ENCODE measurements at regions not wholly inside any gene's neighbourhood (a gene's known extent, or its start where the extent isn't known, plus 50 kb on each side); places are given as distances from the start of the nearest gene placed in this dataset.

DNA sequence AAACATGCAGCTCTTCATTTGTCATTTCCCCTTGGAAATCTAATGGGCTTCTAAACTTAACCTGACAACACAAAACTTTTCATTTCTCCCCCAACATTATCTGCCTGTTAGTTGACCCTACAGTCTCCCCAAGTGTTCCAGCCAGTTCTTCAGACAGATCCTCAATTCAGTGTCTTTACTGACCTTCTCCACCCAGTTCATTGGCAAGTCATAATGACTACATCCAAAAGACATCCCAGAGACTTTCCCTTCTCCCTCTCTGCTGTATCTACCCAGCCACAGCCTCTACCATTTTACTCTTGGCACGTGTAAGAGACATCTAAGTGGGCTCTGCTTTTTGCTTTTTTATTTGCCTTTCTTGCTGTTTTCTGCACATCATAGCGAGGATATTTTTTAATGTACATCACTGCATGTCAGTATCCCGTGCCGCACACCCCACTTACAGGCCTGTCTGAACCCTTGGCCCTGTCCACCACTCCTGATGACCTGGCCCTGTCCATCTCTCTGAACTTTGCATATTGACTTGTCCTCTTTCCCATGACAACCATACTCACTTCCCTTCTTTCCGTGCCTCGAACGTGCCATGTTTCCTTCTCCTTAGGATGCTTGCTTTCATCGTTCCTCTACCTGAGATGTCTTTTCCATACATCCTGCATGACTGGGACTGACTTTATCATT lies 391.9 kb downstream of the IRS2 start:
- no peak for DNase-seq

GRCh38 chr13:109393045-109393444 lies 393.3 kb downstream of the IRS2 start:
- DNase-seq: no peak

- no peak for DNase-seq
Observed at GRCh38 chr13:109390391-109390790, 396.0 kb downstream of the IRS2 start.

DNA sequence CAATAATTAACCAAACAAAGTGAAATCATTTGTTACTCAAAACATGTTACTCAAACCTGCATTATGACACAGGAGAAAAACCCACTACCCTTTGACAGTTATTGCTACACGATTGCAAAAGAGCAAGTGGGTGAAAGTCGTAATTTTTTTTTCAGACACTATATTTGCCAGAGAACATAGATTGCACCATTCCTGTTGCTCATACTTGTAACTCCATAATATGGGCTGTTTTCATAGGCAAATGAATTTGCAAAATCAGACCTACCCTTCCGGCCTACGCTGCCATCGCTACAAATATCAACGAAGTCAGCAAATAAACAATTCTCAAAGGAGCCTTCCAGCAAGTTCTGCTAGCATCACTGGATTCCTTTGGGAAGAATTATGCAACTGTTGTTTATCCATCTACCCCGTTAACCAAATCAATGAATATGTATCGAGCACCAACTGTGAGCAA lies 396.5 kb downstream of the IRS2 start:
- no peak for DNase-seq

- no peak for DNase-seq
Observed at GRCh38 chr13:109389456-109389855, 396.9 kb downstream of the IRS2 start.

DNA sequence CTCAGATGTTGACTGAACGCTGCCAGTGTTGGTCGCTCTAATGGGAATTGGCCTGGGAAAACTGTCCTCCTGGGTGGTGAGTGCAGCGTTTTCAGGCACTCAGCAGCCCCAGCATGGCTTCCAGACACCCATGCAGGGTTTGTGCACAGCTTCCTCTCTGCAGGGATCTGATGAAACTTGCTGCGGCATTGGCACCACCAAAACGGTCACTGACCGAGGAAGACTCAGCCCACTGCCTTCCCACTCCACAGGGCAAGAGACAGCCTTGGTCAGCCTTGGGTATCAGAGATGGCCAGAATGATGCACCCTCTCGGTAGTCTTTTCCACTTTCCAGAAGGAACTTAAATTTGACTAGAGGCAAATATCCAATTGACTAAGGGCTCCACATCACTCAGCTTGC lies 398.9 kb downstream of the IRS2 start:
- DNase-seq: no peak

GRCh38 chr13:109385242-109385560 lies 401.2 kb downstream of the IRS2 start:
- no peak for DNase-seq

DNA sequence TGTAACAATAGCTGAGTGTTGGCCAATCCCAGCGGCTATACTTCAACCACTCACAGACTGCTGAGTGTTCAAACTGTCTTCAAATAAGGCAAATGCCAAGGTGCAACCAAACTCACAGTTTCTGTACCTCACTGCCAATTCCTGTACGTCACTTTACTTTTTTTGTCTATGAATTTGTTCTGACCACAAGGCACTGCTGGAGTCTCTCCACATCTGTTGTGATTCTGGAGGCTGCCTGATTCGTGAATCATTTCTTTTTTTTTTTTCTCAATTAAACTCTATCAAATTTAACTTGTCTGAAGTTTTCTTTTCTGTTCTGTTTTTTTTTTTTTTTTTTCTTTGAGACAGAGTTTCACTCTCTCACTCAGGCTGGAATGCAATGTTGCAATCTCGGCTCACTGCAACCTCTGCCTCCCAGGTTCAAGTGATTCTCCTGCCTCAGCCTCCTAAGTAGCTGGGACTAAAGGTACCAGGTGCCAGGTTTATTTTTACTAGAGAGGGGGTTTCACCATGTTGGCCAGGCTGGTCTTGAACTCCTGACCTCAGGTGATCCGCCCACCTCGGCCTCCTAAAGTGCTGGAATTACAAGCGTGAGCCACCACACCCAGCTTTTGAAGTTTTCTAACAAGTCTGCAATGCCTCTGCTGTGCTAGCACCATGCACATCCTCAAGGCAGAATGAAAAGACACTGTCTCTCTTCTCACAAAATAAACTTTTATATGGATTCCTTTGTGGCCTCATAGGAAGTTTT lies 401.7 kb downstream of the IRS2 start:
- DNase-seq: no peak

DNA sequence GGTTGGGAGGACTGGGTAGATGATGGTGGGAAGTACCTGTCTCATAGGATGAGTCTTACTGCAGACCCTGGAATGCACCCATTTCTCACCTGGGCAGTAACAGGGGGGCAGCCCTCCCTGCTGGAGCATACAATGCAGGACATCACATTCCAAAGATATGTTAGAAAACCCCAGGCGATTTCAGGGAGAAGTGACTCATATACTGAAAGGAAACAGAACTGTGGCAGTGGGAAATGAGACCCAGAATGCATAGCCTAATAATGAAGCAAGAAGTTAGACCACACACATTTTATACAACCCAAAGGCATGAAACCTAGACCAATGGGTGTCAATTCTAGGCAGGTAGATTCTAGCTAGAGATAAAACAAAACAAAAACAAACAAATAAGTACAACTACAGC lies 402.7 kb downstream of the IRS2 start:
- DNase-seq: no peak

DNA sequence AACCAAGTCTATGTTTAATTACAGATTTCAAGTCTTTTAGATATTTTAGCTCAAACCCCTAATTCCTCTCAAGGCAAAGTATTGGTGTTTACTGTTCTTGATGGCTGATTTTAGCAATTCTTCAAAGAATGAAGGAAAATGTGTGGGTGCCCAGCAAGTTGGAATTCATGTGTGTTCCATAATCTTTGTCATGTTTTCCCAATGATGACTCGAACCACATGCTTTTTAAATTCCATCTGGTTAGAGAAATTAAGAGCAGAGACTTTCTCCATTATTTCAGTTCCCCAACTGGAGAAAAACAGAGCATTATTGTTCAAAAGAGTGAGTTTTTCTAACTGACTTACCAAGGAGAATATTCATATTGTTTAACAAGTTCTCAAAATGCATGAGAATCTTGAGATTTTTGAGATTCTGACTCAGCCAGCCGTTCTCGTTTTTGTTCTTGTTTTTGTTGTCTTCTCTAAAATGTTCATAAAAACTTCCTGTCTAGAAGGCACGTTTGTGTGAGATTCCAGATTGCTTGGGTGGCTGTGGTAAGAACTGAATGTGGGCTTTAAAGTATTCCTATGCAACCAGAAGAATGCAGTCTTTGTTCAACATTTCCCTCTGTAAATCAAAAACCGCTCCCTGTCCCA lies 404.7 kb downstream of the IRS2 start:
- no peak for DNase-seq

- DNase-seq: no peak
Observed at GRCh38 chr13:109380457-109380856, 405.9 kb downstream of the IRS2 start.

DNA sequence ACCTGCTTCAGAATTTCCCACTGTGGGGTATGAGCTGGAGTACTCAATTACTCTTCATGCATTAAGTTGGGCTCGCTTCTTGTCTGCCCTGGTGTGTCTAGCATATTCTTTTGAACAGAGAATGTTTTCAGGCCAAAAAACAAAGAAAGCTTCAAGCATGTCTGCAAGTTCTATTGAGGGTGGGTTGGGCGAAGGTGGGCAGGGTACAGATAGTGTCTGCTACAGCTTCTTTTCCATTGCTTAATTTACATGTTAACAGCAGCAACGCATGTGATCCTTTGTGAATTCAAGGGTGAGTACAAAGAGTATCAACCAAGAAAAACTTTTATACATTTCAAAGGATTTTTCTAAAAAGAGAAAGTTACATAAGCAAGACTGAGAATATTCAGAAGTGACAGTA lies 406.5 kb downstream of the IRS2 start:
- no peak for DNase-seq

DNA sequence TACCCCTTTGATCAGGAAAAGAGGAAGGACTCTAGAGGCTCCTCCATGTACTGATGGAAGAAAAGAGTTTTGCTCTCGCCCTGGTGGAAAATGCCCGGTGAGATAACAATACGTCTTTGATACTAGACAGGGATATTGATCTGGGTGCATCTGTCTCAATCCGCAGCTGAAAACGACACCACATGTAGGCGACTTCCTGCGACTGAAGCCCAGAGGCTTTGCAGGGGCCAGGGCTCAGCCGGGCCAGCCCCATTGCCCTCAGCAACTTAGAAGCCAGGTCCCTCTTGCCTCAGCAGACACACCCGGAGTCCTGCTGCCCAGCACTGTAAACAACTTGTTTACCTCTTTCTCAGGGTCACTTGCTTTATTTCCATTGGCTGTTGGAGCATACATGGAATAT lies 409.4 kb downstream of the IRS2 start:
- no peak for DNase-seq

DNA sequence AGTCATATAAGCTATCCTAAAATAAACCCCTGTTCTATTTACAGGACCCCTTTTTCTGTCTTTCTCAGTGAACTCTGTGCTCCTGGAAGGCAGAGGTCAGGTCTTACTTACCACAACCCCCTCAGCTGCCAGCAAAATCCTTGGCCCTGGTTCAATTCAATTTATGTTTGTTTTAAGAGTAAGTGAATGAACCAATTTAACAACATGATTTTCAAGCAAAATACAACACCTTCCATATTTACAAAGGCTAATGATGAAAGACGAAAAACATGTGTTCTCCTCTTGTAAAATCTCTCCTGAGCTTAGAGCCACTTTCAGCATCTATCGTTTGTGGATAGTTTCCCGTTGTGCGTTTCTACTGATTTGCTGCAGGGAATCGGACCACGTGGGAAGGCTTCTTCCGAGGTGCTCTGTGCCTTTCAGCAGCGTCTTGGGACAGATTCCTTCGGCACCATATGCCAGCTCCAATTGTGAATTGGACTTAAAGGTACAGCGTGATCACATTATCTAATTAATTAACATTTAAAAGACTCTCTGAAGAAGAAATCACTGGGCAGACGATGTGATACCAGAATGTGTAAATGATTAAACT lies 411.7 kb downstream of the IRS2 start:
- no peak for DNase-seq

DNA sequence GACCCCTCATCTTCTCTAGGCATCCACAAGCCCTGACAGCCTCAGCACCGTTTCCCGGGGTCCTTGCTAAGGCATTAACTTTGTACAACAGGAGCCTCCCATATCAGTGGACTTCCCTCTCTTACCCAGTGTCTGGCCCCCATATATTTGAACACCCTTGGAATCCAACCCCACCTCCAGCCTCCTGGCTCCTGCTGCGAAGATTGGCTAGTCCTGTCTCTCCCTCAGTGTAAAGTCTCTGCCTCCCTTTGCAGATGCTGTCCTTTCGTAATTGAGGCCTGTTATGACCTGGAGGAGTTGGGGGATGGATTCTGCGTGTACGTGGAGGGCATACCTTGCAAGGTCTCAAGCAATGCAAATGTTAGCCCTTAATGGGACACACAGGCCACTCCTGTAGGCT lies 413.7 kb downstream of the IRS2 start:
- no peak for DNase-seq

DNA sequence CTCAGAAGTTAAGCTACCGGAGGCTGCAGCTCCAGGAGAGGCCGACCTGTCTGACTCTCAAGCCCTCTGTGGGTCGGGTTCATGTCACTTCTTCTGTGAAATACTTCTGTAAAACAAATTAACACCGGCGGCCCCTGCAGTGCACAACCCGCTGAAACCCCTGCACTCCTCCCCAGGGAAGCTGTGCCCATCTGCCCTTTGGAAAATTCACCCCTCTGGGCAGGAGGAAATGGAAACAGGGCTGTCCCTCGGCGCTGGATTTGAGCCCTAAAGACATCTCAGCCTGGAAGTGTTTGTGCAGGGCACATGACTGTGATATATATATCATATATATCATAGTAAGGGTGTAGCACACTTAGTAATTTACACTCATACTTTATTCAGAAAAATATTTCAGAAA lies 415.3 kb downstream of the IRS2 start:
- DNase-seq: no peak

GRCh38 chr13:109370496-109370895 lies 415.9 kb downstream of the IRS2 start:
- DNase-seq: no peak

GRCh38 chr13:109369353-109370052 lies 416.9 kb downstream of the IRS2 start:
- DNase-seq: no peak

- DNase-seq: no peak
Observed at GRCh38 chr13:109368230-109368629, 418.2 kb downstream of the IRS2 start.

DNA sequence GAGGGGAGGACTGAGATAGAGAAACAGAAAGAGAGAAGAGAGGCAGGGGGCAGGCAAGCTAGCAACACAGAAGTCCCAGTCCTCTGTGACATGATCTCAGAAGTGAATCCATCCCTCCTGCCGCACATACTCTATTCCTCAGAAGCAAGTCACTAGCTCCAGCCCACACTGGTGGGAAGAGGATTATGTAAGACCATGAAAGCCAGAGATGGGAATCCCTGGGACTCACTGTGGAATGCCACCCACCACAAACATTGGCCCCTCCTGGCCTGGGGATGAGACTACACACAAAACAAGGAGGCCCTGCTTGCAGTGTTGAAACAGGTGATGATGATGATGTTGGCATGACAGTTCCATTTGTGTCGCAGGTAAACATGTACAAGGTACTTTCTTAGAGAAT lies 419.9 kb downstream of the IRS2 start:
- no peak for DNase-seq

DNA sequence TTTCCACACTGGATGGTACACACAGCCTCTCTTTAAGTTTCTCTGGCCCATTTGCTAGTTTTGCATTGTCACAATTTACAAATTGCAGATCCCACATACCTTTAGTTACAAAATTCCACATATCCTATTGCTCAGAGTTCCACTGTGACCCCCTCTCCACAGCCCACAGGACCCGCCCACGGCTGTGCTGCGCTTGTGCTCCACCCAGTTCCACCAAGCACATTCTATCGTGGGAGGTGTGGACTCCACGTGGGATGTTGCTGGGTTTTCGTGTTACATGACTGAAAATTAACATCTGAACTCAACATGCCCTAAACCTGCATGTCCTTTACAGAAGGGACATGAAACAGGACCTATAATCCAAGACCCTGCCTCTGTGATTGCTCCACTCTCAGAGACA lies 423.0 kb downstream of the IRS2 start:
- no peak for DNase-seq

DNA sequence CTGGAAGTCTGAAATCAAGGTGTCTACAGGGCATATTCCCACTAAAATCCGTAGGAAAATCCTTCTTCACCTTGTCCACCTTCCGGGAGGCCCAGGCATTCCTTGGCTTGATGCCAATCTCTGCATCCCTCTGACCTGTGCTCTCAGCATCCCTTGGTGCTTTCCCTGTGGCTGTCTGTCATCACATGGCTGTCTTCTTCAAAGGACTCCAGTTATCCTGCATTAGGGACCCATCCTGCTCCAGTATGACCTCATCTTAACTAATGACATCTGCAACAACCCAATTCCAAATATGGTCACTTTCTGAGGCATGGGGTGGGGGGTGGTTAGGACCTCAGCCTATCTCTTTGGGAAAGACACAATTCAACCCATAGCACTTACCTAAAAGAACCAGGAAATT lies 423.8 kb downstream of the IRS2 start:
- DNase-seq: no peak

GRCh38 chr13:109361562-109362289 lies 424.7 kb downstream of the IRS2 start:
- DNase-seq: no peak

All from T-helper 1 cell (primary cell).